ENCODE measurements at regions not wholly inside any gene's neighbourhood (a gene's known extent, or its start where the extent isn't known, plus 50 kb on each side); places are given as distances from the start of the nearest gene placed in this dataset.
A peak's percentile ranks its signal among the peaks of the same experiment; 100 is the strongest.

GRCh38 chr6:159359581-159360297 is 190.5 kb downstream of the FNDC1 start:
- Histone ChIP-seq H3K27ac (no peak overlapping the region), H3K36me3 (no peaks in the 10 kb centered on the region), H3K4me1 (no peaks in the 10 kb centered on the region), H3K27me3 (no peaks in the 10 kb centered on the region), H3K9me3 (no peaks in the 10 kb centered on the region), H3K4me3 (no peak overlapping the region)
- no peak for TF ChIP-seq POLR2AphosphoS5 (IDR thresholded peaks at IDR 0.05)
- no peak for TF ChIP-seq POLR2A (IDR thresholded peaks at IDR 0.05)
- no peak for TF ChIP-seq EP300 (IDR thresholded peaks at IDR 0.05)
- TF ChIP-seq, protein P1, sequence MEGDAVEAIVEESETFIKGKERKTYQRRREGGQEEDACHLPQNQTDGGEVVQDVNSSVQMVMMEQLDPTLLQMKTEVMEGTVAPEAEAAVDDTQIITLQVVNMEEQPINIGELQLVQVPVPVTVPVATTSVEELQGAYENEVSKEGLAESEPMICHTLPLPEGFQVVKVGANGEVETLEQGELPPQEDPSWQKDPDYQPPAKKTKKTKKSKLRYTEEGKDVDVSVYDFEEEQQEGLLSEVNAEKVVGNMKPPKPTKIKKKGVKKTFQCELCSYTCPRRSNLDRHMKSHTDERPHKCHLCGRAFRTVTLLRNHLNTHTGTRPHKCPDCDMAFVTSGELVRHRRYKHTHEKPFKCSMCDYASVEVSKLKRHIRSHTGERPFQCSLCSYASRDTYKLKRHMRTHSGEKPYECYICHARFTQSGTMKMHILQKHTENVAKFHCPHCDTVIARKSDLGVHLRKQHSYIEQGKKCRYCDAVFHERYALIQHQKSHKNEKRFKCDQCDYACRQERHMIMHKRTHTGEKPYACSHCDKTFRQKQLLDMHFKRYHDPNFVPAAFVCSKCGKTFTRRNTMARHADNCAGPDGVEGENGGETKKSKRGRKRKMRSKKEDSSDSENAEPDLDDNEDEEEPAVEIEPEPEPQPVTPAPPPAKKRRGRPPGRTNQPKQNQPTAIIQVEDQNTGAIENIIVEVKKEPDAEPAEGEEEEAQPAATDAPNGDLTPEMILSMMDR (IDR thresholded peaks at IDR 0.05), result no peak
- WGBS, 2 donors, result 59 to 74% methylated on average over 8 of the region's 8 CpGs
- ATAC-seq (ENCODE audit: low FRiP score in 2 of 2), result no peak
- no peak for DNase-seq

DNA sequence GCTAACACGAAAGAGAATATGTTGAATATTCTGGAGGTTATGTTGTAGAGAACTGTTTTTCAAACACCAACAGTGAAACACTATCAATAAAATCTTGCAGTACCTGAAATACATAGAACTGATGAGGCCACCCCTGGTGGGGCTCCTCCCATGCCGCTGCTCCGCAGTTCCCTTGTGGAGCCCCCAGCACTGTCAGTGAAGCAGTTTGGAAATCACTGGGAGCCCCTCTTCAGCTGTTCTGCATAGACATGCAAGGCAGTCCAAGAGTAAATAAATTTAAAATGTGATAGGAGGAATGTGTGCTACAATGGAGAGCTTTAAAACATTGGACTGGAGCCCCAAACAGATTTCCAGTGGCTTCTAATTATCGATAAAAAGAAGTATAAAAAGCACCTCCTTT is 189.4 kb downstream of the FNDC1 start:
- Histone ChIP-seq H3K27me3 (no peaks in the 10 kb centered on the region), H3K4me3 (no peak overlapping the region), H3K4me1 (no peaks in the 10 kb centered on the region), H3K9me3 (no peaks in the 10 kb centered on the region), H3K27ac (no peak overlapping the region), H3K36me3 (no peaks in the 10 kb centered on the region)
- WGBS, 2 donors, result 80 to 89% methylated on average over 4 of the region's 4 CpGs
- TF ChIP-seq EP300 (IDR thresholded peaks at IDR 0.05), result no peak
- TF ChIP-seq POLR2AphosphoS5 (IDR thresholded peaks at IDR 0.05), result no peak
- TF ChIP-seq, protein P1 (IDR thresholded peaks at IDR 0.05), result no peak
- TF ChIP-seq POLR2A (IDR thresholded peaks at IDR 0.05), result no peak
- no peak for ATAC-seq (ENCODE audit: low FRiP score in 2 of 2)
- peak in 1 of 2 donors; percentile 11 for DNase-seq

DNA sequence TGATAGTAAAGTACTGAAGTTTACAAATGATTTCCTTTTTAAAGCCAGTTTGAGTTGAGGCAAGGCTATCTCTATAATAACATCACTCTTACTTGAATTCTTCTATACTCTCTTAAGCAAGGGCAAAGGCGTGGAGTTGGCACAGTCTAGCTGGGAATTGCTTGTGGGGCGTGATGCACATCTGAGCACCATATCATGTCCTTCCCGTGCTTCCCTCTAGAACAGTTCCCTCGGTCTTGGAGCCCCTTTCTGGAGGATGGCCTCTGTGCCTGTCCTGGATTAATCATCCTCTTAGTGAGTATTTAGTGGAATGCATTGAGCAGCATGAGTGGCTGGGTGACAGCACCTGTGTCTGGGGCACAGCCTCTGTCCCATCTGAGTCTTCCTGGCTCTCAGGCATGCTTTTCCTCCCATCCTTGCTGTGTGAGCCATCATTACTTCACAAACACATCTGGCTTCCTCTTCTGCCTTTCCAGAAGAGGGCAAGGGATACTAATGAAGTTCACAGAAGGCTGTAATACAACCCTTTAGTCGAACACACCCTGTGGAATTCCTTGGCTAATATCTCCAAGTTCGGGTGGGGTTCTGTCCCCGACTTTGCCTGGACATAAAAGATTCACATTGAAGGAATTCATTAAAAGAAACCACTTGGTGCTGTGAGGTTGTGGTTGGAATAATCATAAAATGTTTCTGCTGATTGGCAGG is 188.2 kb downstream of the FNDC1 start:
- Histone ChIP-seq H3K36me3 (no peaks in the 10 kb centered on the region), H3K4me3 (no peak overlapping the region), H3K9me3 (no peaks in the 10 kb centered on the region), H3K4me1 (no peaks in the 10 kb centered on the region), H3K27me3 (no peaks in the 10 kb centered on the region), H3K27ac (no peak overlapping the region)
- TF ChIP-seq POLR2A (IDR thresholded peaks at IDR 0.05) (no peak), POLR2AphosphoS5 (IDR thresholded peaks at IDR 0.05) (no peak), EP300 (IDR thresholded peaks at IDR 0.05) (no peak)
- TF ChIP-seq, protein P1 (IDR thresholded peaks at IDR 0.05), result no peak
- DNase-seq (no peak), ATAC-seq (ENCODE audit: low FRiP score in 2 of 2) (peak in 1 of 2 donors; percentile 71)
- WGBS, 2 donors, result 72% methylated on average over 7 of the region's 7 CpGs

GRCh38 chr6:159353193-159353592 is 184.0 kb downstream of the FNDC1 start:
- TF ChIP-seq POLR2A (IDR thresholded peaks at IDR 0.05), result no peak
- TF ChIP-seq, protein P1 (IDR thresholded peaks at IDR 0.05), result no peak
- no peak for TF ChIP-seq EP300 (IDR thresholded peaks at IDR 0.05)
- no peak for TF ChIP-seq POLR2AphosphoS5 (IDR thresholded peaks at IDR 0.05)
- H3K27me3 ChIP-seq, result no peaks in the 10 kb centered on the region
- 74 to 85% methylated on average over 3 of the region's 3 CpGs for WGBS, 2 donors
- no peaks in the 10 kb centered on the region for H3K9me3 ChIP-seq
- no peak overlapping the region for H3K4me3 ChIP-seq
- ATAC-seq (ENCODE audit: low FRiP score in 2 of 2), result no peak
- H3K36me3 ChIP-seq, result no peaks in the 10 kb centered on the region
- H3K4me1 ChIP-seq, result no peaks in the 10 kb centered on the region
- no peak overlapping the region for H3K27ac ChIP-seq
- no peak for DNase-seq

Measured in upper lobe of left lung (tissue), 6 donors.